GM18909 (cell line): ENCODE measurements at regions not wholly inside any gene's neighbourhood (a gene's known extent, or its start where the extent isn't known, plus 50 kb on each side); places are given as distances from the start of the nearest gene placed in this dataset.

Source experiments
- ATAC-seq: cut with Tn5 transposase; IDR thresholded peaks from one replicate; pipeline ENCODE4 v1.9.1; 2021; ENCODE audit warnings: mild to moderate bottlenecking; ENCODE audit not compliant: unreplicated experiment, poor library complexity

- no peak for ATAC-seq
These were observed 299.3 kb upstream of the N4BP1 start for GRCh38 chr16:48909231-48909630.

- ATAC-seq, result no peak
These were observed 298.1 kb upstream of the N4BP1 start for GRCh38 chr16:48907906-48908634.

DNA sequence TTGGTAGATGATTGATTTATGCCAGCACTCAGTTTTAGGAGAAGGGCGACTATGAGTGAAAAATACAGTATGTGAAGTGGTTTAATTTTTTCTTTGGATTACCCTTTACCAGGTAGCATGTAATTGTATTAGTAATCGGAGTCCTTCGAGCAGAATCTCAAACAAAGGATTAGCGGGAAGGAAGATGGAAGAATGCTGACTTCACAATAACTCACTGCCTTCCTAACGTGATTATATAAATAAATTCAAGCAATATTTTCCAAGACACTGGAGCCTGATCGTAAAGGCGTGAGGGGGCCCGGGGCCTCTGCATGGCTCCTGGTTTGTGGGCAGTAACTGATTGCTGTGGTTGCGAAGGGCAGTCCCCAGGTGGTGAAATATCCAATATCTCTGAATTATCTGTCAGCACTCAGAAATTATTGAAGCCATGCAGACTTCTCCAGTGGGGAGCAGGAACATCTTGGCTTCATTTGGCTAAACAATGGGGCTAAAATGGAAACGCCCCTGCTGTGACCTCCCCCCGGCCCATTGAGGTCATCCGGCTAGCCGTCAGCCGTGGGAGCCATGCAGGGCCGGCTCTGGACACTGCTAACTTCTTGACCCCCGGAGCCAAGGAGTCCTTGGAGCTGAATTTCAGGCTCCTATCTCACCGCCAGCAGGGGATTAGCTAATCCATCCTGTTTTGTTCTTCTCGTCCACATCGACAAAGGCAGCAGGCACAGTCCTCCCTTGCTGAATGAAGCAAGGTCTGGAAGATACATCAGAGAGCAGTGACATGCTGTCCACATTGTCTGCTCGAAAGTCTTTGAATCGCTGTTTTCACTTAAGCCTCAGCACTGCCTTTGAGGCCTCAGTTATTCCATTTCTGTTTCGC lies 295.9 kb upstream of the N4BP1 start:
- no peak for ATAC-seq

GRCh38 chr16:48904333-48904732 lies 294.4 kb upstream of the N4BP1 start:
- ATAC-seq, result no peak

- ATAC-seq, result no peak
These were observed 293.1 kb upstream of the N4BP1 start for GRCh38 chr16:48903039-48903438.

DNA sequence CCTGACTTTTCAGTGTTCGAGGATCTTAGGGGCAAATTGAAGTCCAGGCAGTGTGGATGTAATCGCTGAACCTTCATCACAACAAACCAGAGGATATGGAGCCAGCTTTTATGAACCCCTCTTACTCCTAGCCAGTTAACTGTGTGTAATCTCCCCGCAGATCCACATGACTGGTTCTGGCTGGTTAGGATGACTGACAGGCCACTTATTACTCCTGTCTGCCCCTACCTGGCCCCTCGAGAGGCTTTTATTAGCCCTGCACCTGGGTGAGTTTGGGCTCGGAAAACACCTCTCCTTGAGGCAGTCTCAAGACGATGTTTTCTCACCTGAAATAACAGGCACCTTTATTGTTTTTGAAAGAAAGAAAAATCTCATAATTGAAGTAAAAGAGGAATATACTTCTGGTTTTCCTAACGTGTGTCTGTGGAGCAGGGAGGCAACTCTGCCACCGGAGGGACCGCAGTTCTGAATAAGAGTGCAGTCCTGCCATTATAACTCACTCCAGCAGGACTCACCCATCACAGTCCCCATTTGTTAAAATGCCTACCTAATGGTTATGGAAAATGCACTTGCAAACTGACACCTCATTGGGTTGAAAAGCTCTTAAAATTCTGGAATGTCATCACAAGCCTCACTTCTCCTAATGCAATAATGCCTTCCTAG lies 291.9 kb upstream of the N4BP1 start:
- ATAC-seq, result no peak

DNA sequence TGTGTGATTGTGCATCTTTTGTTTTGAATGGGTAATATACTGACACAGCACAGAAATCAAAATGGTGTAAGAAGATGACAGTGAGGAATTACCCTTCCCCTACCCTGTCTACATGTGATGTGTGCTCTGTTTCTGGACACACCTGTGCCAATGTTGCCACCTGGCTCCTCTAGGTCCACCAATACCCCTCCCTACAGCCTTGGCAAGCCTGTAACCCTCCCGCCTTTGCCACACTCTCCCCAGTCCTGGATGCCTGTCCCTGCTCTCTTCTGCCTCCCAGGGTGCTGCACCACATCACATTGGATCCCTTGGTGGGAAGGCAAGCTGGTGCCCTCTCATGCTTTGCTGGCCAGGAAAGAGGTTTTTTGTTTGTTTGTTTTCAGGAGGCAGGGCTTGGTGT lies 289.5 kb upstream of the N4BP1 start:
- no peak for ATAC-seq

- ATAC-seq, result no peak
These were observed 287.8 kb upstream of the N4BP1 start for GRCh38 chr16:48897698-48898205.

GRCh38 chr16:48895142-48895541 lies 285.2 kb upstream of the N4BP1 start:
- no peak for ATAC-seq

GRCh38 chr16:48892893-48893292 lies 282.9 kb upstream of the N4BP1 start:
- ATAC-seq, result no peak

- ATAC-seq, result no peak
These were observed 277.7 kb upstream of the N4BP1 start for GRCh38 chr16:48887646-48888210.

DNA sequence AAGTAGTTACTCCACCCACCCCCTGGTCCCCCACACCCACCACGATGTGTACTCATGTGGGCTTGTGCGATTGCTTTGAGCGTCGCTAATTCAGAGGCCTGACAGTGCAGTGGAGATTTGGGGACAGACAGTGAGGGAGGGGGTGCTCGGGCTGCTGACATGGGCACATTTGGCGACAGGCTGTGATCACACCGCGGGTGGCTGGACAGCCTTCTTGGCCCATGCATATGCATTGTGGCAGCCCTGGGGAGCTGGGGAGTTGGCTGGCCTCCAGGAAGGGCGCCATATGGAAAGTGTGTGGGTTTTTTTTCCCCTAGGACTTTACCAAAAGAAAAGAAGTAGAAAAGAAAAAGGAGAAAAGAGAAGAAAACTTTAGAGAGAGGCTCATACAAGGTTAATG lies 275.5 kb upstream of the N4BP1 start:
- no peak for ATAC-seq

- ATAC-seq, result no peak
These were observed 271.3 kb upstream of the N4BP1 start for GRCh38 chr16:48881272-48881671.

- no peak for ATAC-seq
These were observed 269.5 kb upstream of the N4BP1 start for GRCh38 chr16:48879223-48880122.

GRCh38 chr16:48877946-48878345 lies 268.0 kb upstream of the N4BP1 start:
- no peak for ATAC-seq

DNA sequence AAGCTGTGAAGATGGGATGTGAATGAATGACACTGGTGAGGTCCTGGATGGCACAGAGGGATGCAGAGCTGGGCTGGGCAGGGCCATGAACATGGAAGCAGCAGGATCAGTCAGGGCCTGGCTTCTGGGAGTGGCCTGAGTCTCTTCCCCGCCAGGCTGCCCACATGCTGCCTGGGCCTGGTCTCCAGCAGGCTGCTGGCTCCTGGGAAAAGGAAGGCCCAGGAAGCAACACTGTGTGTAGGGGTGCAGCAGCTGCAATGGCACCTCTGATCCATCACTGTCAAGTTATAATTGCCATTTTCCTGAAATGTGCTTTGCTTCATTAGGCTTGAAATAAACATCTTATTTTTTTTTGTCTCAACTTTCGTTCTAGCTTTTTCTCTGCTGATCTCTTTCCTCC lies 260.2 kb upstream of the N4BP1 start:
- ATAC-seq, result no peak

DNA sequence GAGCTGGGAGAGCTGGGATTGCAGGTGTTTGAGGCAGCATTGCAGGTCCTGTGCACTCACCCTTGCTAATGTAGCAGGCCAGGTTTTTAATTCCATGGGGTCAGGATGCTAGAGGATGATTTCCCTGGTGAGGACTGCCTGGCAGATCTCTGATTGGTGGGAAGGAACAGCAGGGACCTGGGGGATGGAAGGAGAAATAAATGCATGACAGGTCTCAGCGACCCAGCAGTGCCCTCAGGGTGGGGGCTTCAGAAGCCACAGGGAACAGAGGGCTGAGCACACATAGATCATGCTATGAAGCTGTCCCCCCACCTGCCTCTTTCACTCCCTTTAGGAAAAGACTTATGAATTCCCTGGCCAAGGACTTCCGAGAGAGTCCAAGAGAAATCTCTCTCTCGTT lies 255.5 kb upstream of the N4BP1 start:
- no peak for ATAC-seq

DNA sequence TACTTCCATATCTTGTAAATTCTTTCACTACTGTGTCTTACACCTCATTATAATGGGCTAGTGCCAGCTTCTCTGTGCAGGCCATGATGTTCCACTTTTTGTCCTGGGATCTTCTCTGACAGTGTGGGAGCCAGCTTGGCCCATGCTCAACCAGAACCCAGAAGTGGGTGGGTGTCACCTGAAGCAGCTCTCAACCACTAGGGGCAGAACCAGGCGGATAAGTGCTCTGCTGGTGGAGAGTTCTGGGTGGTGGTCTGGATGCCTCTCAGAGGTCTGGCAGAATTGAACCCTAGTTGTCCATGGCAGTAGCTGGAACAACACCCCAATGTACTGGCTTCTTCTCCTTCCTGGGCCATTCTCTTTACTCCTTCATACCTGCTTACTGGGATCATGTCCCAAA lies 254.1 kb upstream of the N4BP1 start:
- no peak for ATAC-seq

DNA sequence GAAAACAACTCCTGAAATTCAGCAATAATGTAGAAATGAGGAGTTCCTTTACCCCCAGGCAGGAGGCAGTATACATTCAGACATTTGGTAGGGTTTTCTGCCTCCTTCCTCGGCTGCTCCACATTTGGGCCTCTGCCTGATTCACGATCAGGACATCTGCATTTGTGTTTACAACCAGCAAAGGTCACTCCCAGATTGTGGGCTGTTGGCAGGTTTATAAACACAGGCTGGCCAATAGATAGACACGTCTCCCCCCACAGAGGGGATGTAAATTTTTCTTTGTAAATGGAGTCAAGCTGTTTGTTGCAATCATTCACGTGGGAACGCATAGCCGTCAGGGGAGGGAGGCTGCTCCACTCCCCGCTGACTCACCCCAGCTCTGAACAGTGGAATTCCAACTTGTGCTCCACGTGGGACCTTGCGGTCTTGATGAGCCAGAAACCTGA lies 252.1 kb upstream of the N4BP1 start:
- no peak for ATAC-seq

DNA sequence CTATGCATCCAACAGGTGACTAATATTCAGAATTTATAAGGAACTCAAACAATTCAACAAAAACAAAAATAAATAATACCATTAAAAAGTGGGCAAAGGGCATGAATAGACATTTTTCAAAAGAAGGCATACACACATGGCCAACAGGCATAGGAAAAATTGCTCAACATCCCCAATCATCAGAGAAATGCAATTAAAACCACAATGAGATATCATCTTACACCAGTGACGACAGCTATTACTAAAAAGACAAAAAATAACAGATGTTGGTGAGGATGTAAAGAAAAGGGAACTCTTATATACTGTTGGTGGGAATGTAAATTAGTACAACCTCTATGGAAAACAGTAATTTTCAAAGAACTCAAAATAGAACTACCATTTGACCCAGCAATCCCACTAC lies 250.4 kb upstream of the N4BP1 start:
- no peak for ATAC-seq
